NCI-H2227 (cell line): ENCODE measurements at regions not wholly inside any gene's neighbourhood (a gene's known extent, or its start where the extent isn't known, plus 50 kb on each side); places are given as distances from the start of the nearest gene placed in this dataset.
"Not testable (repeated sequence)": the region's sequence is repeated elsewhere in the genome, so short reads cannot be mapped to it uniquely, and the experiment has no call there.

Source experiments
- DNase-seq: peaks from one replicate; lab custom pipeline; 2025; ENCODE audit not compliant: unreplicated experiment; lab: John Stamatoyannopoulos, UW

GRCh38 chr1:181324797-181325616 lies 158.3 kb upstream of the CACNA1E start:
- DNase-seq, result no peak

- DNase-seq, result not testable (repeated sequence)
These were observed 157.6 kb upstream of the CACNA1E start for GRCh38 chr1:181325765-181326164.

- no peak for DNase-seq
These were observed 157.0 kb upstream of the CACNA1E start for GRCh38 chr1:181326348-181326747.

GRCh38 chr1:181327796-181328195 lies 155.5 kb upstream of the CACNA1E start:
- no peak for DNase-seq

- no peak for DNase-seq
These were observed 148.6 kb upstream of the CACNA1E start for GRCh38 chr1:181334724-181335123.

GRCh38 chr1:181335631-181336030 lies 147.7 kb upstream of the CACNA1E start:
- no peak for DNase-seq

- no peak for DNase-seq
These were observed 142.2 kb upstream of the CACNA1E start for GRCh38 chr1:181341026-181341632.

- no peak for DNase-seq
These were observed 139.2 kb upstream of the CACNA1E start for GRCh38 chr1:181344091-181344490.

- peak; percentile 51 for DNase-seq
These were observed 138.2 kb upstream of the CACNA1E start for GRCh38 chr1:181345146-181345545.

- no peak for DNase-seq
These were observed 135.6 kb upstream of the CACNA1E start for GRCh38 chr1:181347495-181348390.

- DNase-seq, result no peak
These were observed 133.8 kb upstream of the CACNA1E start for GRCh38 chr1:181349512-181349911.

GRCh38 chr1:181350131-181350530 lies 133.2 kb upstream of the CACNA1E start:
- DNase-seq, result no peak

- no peak for DNase-seq
These were observed 131.6 kb upstream of the CACNA1E start for GRCh38 chr1:181351740-181352139.

GRCh38 chr1:181352695-181353094 lies 130.6 kb upstream of the CACNA1E start:
- no peak for DNase-seq

GRCh38 chr1:181353526-181353925 lies 129.8 kb upstream of the CACNA1E start:
- no peak for DNase-seq

GRCh38 chr1:181354865-181355264 lies 128.5 kb upstream of the CACNA1E start:
- no peak for DNase-seq

- no peak for DNase-seq
These were observed 126.6 kb upstream of the CACNA1E start for GRCh38 chr1:181356505-181357340.

GRCh38 chr1:181359012-181359411 lies 124.3 kb upstream of the CACNA1E start:
- DNase-seq, result no peak

GRCh38 chr1:181364801-181365200 lies 118.5 kb upstream of the CACNA1E start:
- DNase-seq, result no peak

- DNase-seq, result no peak
These were observed 116.4 kb upstream of the CACNA1E start for GRCh38 chr1:181366910-181367309.

GRCh38 chr1:181369416-181369815 lies 113.9 kb upstream of the CACNA1E start:
- DNase-seq, result no peak
